SK-N-SH treated with all-trans-retinoic acid at 6 μM for 48 hours (cell line): ENCODE measurements at regions not wholly inside any gene's neighbourhood (a gene's known extent, or its start where the extent isn't known, plus 50 kb on each side); places are given as distances from the start of the nearest gene placed in this dataset.
"Not testable (repeated sequence)": the region's sequence is repeated elsewhere in the genome, so short reads cannot be mapped to it uniquely, and the experiment has no call there.

Source experiments
- ATAC-seq: fragments of 200-7000 bp; cut with Tn5 transposase; 3 replicates; pipeline ENCODE4 v1.9.1; 2020; ENCODE audit warnings: mild to moderate bottlenecking, moderate library complexity
- ARNTL ChIP-seq: fragments of 450-650 bp; formaldehyde crosslinking; IDR thresholded peaks from 2 replicates; pipeline ENCODE4 v1.5.0; 2020; ENCODE audit warnings: low read depth, mild to moderate bottlenecking, moderate library complexity, borderline replicate concordance
- BACH2 ChIP-seq: fragments of 250-450 bp; sonication (Bioruptor Pico); IDR thresholded peaks from 2 replicates; pipeline ENCODE4 v1.9.0; 2021; ENCODE audit warnings: mild to moderate bottlenecking, borderline replicate concordance
- CSDC2 ChIP-seq: fragments of 250-450 bp; sonication (Bioruptor Pico); IDR thresholded peaks from 2 replicates; pipeline ENCODE4 v1.5.0; 2020; ENCODE audit warnings: mild to moderate bottlenecking, moderate library complexity
- ESRRG ChIP-seq: fragments of 250-450 bp; sonication (Bioruptor Pico); IDR thresholded peaks from 2 replicates; pipeline ENCODE4 v1.6.1; 2021; ENCODE audit warnings: mild to moderate bottlenecking
- GLIS3 ChIP-seq: fragments of 250-450 bp; sonication (Bioruptor Pico); IDR thresholded peaks from 2 replicates; pipeline ENCODE4 v1.5.0; 2020; ENCODE audit warnings: mild to moderate bottlenecking, moderate library complexity
- ISL1 ChIP-seq: fragments of 250-450 bp; sonication (Bioruptor Pico); IDR thresholded peaks from 2 replicates; pipeline ENCODE4 v2.1.2; 2022; ENCODE audit warnings: mild to moderate bottlenecking, moderate library complexity
- OSR1 ChIP-seq: fragments of 250-450 bp; sonication (Bioruptor Pico); IDR thresholded peaks from 2 replicates; pipeline ENCODE4 v1.8.0; 2022; ENCODE audit warnings: moderate library complexity, mild to moderate bottlenecking, inconsistent platforms
- PPARA ChIP-seq: fragments of 250-450 bp; sonication (Bioruptor Pico); IDR thresholded peaks from 2 replicates; pipeline ENCODE4 v1.5.0; 2020; ENCODE audit warnings: mild to moderate bottlenecking, borderline replicate concordance
- RARB ChIP-seq: fragments of 250-450 bp; sonication (Bioruptor Pico); IDR thresholded peaks from 2 replicates; pipeline ENCODE4 v1.8.0; 2021; ENCODE audit warnings: mild to moderate bottlenecking, moderate library complexity
- SNAI2 ChIP-seq: fragments of 250-450 bp; sonication (Bioruptor Pico); IDR thresholded peaks from 2 replicates; pipeline ENCODE4 v1.5.0; 2020; ENCODE audit warnings: mild to moderate bottlenecking, moderate library complexity
- TCF4 ChIP-seq: fragments of 250-450 bp; sonication (Bioruptor Pico); IDR thresholded peaks from 2 replicates; pipeline ENCODE4 v1.8.0; 2021; ENCODE audit warnings: mild to moderate bottlenecking, moderate library complexity, borderline replicate concordance
- TOX ChIP-seq: fragments of 250-450 bp; sonication (Bioruptor Pico); IDR thresholded peaks from 2 replicates; pipeline ENCODE4 v1.8.0; 2021; ENCODE audit warnings: mild to moderate bottlenecking, moderate library complexity, borderline replicate concordance
- ZFP3 ChIP-seq: fragments of 250-450 bp; sonication (Bioruptor Pico); IDR thresholded peaks from 2 replicates; pipeline ENCODE4 v1.5.0; 2020; ENCODE audit warnings: mild to moderate bottlenecking, moderate library complexity
- ZFP30 ChIP-seq: fragments of 450-650 bp; formaldehyde crosslinking; IDR thresholded peaks from 2 replicates; pipeline ENCODE4 v1.5.0; 2022; ENCODE audit warnings: mild to moderate bottlenecking, moderate library complexity
- ZNF565 ChIP-seq: fragments of 450-650 bp; formaldehyde crosslinking; conservative IDR thresholded peaks from 2 replicates; pipeline ENCODE4 v1.5.0; 2020; ENCODE audit warnings: low read depth, mild to moderate bottlenecking, moderate library complexity
- ZNF70 ChIP-seq: fragments of 450-650 bp; formaldehyde crosslinking; IDR thresholded peaks from 2 replicates; pipeline ENCODE4 v1.5.0; 2020; ENCODE audit warnings: mild to moderate bottlenecking, moderate library complexity
- ZNF8 ChIP-seq: fragments of 450-650 bp; formaldehyde crosslinking; IDR thresholded peaks from 2 replicates; pipeline ENCODE4 v1.5.0; 2020; ENCODE audit warnings: mild to moderate bottlenecking, moderate library complexity
- TF ChIP-seq, protein P1 (sequence below): fragments of 250-450 bp; sonication (Bioruptor Pico); IDR thresholded peaks from 2 replicates; pipeline ENCODE4 v1.8.0; 2020; ENCODE audit warnings: mild to moderate bottlenecking, moderate library complexity, borderline replicate concordance
- TF ChIP-seq, protein P2 (sequence below): fragments of 250-450 bp; sonication (Bioruptor Pico); IDR thresholded peaks from 2 replicates; pipeline ENCODE4 v1.5.1; 2021; ENCODE audit warnings: mild to moderate bottlenecking, moderate library complexity
- TF ChIP-seq, protein P3 (sequence below): fragments of 250-450 bp; sonication (Bioruptor Pico); IDR thresholded peaks from 2 replicates; pipeline ENCODE4 v1.8.0; 2021; ENCODE audit warnings: low read depth, mild to moderate bottlenecking, moderate library complexity, borderline replicate concordance

DNA sequence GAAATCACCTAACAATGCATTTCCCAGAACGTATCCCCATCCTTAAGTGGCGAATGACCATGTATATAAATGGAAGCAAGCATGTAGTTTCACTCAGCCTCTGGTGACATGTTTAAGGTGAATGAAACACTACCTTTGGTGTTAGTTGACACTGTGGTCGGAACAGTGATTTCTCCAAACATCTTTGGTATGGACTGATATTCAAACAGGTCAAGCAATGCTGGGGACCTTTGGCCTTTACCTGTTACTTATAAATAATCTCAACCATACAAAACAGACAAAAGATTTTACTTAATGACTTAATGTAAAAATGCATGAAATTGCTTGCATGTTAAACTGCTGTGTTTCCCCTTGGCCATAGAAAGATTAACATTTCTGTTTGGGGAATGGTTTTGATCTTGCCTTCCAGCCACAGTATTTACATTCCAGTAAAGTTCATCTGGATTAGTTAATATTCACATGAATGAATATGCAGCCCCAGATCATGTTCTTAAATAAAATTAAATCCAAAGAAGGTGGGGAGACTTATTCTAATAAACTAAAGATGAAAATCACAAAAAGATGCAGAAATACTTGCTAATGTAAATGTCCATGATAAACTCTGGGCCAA, 74.4 kb upstream of the HES1 start:
- TF ChIP-seq OSR1 = no peak
- no peak for TF ChIP-seq ZFP3
- no peak for TF ChIP-seq ESRRG
- no peak for TF ChIP-seq ARNTL (CRISPR knock-in tag)
- TF ChIP-seq GLIS3 (CRISPR knock-in tag) = no peak
- no peak for TF ChIP-seq BACH2 (CRISPR knock-in tag)
- TF ChIP-seq PPARA (CRISPR knock-in tag) = no peak
- TF ChIP-seq, protein P1, sequence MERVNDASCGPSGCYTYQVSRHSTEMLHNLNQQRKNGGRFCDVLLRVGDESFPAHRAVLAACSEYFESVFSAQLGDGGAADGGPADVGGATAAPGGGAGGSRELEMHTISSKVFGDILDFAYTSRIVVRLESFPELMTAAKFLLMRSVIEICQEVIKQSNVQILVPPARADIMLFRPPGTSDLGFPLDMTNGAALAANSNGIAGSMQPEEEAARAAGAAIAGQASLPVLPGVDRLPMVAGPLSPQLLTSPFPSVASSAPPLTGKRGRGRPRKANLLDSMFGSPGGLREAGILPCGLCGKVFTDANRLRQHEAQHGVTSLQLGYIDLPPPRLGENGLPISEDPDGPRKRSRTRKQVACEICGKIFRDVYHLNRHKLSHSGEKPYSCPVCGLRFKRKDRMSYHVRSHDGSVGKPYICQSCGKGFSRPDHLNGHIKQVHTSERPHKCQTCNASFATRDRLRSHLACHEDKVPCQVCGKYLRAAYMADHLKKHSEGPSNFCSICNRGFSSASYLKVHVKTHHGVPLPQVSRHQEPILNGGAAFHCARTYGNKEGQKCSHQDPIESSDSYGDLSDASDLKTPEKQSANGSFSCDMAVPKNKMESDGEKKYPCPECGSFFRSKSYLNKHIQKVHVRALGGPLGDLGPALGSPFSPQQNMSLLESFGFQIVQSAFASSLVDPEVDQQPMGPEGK (CRISPR knock-in tag) = no peak
- TF ChIP-seq, all 23 proteins: peak for 0
- no peak for ATAC-seq

DNA sequence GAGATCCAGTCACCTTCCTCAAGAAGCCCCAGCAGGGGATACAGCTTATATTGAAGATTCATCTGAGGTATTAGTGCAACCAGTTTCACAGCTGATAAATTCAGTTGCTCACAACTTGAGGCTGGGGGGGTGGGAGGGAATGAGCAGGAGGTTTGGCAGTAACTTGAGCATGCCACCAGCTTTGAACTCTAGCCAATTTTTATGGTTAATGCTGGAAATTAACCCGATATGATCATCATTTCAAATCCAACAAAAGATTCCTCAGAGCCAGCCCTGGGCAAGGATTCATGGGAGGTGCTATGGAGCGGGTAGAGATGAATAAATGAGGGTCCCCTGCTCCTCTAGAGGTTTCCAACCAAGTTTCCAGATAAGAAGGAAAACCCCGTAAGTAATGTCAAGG, 73.1 kb upstream of the HES1 start:
- no peak for TF ChIP-seq TCF4 (CRISPR knock-in tag)
- TF ChIP-seq, protein P1 (CRISPR knock-in tag) = no peak
- ATAC-seq = no peak

DNA sequence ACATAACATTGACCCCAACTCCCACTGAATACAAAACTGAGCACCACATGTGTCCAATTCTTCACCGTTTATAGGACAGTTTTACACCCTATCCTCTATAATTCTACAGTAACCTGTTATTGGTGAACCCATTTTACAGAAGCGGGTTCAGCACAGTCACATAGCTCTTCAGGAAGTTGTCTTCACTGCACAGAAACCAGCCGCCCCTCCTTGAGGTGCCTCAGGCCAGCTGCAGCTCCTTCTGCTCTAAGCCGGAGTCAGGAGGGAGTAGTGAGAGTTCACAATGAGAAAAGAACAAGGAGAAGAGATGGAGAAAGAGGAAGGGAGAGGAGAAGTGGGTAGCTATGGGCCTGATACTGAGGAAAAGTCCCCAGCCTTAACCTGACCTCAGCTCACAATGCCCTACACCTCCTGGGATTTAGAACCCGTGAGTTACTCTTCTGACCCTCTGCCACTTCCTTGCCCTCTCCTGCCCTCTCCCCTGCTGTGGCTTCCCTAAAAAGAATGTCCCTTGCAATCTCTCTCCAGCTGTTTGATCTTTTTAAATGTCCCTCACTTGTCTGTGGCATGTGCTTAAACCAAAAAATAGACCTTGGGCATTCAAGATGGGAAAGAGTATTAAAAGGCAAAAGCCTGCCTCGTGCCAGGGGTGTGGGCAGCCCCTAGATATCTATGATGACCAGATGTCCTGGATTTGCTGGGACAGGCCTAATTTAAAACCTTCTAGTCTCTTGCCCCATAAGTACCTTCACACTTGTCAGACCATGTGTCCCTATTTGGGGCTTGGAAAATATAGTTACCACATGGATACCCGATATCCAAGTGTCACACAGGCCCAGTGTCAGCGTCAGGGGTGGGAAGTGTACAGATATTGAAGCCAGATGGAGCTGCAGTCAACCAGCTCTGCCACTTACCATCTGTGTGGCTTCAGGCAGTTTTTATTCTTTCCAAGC, 71.3 kb upstream of the HES1 start:
- no peak for ATAC-seq
- no peak for TF ChIP-seq SNAI2 (CRISPR knock-in tag)
- TF ChIP-seq, protein P2, sequence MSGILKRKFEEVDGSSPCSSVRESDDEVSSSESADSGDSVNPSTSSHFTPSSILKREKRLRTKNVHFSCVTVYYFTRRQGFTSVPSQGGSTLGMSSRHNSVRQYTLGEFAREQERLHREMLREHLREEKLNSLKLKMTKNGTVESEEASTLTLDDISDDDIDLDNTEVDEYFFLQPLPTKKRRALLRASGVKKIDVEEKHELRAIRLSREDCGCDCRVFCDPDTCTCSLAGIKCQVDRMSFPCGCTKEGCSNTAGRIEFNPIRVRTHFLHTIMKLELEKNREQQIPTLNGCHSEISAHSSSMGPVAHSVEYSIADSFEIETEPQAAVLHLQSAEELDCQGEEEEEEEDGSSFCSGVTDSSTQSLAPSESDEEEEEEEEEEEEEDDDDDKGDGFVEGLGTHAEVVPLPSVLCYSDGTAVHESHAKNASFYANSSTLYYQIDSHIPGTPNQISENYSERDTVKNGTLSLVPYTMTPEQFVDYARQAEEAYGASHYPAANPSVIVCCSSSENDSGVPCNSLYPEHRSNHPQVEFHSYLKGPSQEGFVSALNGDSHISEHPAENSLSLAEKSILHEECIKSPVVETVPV (CRISPR knock-in tag) = no peak
- TF ChIP-seq ZFP3 = no peak
- no peak for TF ChIP-seq CSDC2
- no peak for TF ChIP-seq OSR1
- TF ChIP-seq GLIS3 (CRISPR knock-in tag) = no peak
- TF ChIP-seq ZNF565 (CRISPR knock-in tag) = no peak
- no peak for TF ChIP-seq ZFP30 (CRISPR knock-in tag)
- no peak for TF ChIP-seq ZNF8 (CRISPR knock-in tag)
- TF ChIP-seq ZNF70 (CRISPR knock-in tag) = no peak
- TF ChIP-seq, protein P1 (CRISPR knock-in tag) = no peak

DNA sequence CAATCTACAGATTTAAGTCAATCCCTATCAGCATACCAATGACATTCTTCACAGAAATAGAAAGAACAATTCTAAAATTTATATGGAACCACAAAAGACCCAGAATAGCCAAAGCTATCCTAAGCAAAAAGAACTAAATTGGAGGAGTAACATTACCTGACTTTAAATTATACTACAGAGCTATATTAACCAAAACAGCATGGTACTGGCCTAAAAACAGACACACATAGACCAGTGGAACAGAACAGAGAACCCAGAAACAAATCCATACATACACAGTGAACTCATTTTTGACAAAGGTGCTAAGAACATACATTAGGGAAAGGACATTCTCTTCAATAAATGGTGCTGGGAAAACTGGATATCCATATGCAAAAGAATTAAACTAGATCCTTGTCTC, 68.6 kb upstream of the HES1 start:
- not testable (repeated sequence) for ATAC-seq

DNA sequence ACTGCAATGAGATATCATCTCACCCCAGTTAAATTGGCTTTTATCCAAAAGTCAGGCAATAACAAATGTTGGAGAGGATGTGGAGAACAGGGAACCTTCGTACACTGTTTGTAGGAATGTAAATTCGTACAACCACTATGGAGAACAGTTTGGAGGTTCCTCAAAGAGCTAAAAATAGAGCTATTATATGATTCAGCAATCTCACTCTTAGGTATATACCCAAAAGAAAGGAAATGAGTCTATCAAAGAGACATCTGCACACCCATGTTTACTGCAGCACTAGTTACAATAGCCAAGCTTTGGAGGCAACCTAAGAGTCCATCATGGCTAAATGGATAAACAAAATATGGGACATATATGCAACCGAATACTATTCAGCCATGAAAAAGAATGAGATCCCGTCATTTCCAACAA, 68.0 kb upstream of the HES1 start:
- ATAC-seq = no peak
- TF ChIP-seq ZFP3 (no peak), GLIS3 (CRISPR knock-in tag) (no peak), ISL1 (no peak), RARB (CRISPR knock-in tag) (no peak), ESRRG (no peak), ARNTL (CRISPR knock-in tag) (no peak), TOX (CRISPR knock-in tag) (no peak), SNAI2 (CRISPR knock-in tag) (no peak), BACH2 (CRISPR knock-in tag) (no peak)
- TF ChIP-seq, protein P2 (CRISPR knock-in tag) = no peak
- TF ChIP-seq, protein P1 (CRISPR knock-in tag) = no peak
- TF ChIP-seq, protein P3, sequence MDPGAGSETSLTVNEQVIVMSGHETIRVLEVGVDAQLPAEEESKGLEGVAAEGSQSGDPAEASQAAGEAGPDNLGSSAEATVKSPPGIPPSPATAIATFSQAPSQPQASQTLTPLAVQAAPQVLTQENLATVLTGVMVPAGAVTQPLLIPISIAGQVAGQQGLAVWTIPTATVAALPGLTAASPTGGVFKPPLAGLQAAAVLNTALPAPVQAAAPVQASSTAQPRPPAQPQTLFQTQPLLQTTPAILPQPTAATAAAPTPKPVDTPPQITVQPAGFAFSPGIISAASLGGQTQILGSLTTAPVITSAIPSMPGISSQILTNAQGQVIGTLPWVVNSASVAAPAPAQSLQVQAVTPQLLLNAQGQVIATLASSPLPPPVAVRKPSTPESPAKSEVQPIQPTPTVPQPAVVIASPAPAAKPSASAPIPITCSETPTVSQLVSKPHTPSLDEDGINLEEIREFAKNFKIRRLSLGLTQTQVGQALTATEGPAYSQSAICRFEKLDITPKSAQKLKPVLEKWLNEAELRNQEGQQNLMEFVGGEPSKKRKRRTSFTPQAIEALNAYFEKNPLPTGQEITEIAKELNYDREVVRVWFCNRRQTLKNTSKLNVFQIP (CRISPR knock-in tag) = no peak
